Brain microvascular endothelial cell (primary cell): ENCODE measurements at regions not wholly inside any gene's neighbourhood (a gene's known extent, or its start where the extent isn't known, plus 50 kb on each side); places are given as distances from the start of the nearest gene placed in this dataset.

Experiments used
- DNase-seq: peaks from one replicate; pipeline ENCODE4 v3.0.0-alpha.2; 2020
- H3K27ac ChIP-seq: fragments of 250-450 bp; sonication (Bioruptor Pico); 2 replicates; pipeline ENCODE4 v1.5.1; 2020; ENCODE audit warnings: mild to moderate bottlenecking, moderate library complexity
- H3K27me3 ChIP-seq: fragments of 250-450 bp; sonication (Bioruptor Pico); replicated peaks from 2 replicates; pipeline ENCODE4 v1.5.1; 2020; ENCODE audit warnings: mild to moderate bottlenecking
- H3K36me3 ChIP-seq: fragments of 250-450 bp; sonication (Bioruptor Pico); replicated peaks from 2 replicates; pipeline ENCODE4 v1.5.1; 2020; ENCODE audit warnings: mild to moderate bottlenecking
- H3K4me3 ChIP-seq: 2 replicates; pipeline ENCODE4 v1.5.1; 2011; ENCODE audit warnings: low read depth, mild to moderate bottlenecking, control low read depth, low read length, moderate library complexity
- CTCF ChIP-seq: IDR thresholded peaks from 2 replicates; pipeline ENCODE4 v1.5.1; 2011; ENCODE audit warnings: low read depth, mild to moderate bottlenecking, moderate library complexity, low read length, control low read depth, inconsistent platforms; ENCODE audit errors: missing control alignments
- in situ Hi-C: cut with HindIII; loops from 2 replicates; pipeline ENCODE4 v1.10.0; 2017; ENCODE audit warnings: low sequenced_read_pairs, low pct_ligation_motif_present

GRCh38 chr6:12508553-12508952 lies 208.0 kb upstream of the PHACTR1 start:
- H3K27ac ChIP-seq, result no peak overlapping the region
- no peak for TF ChIP-seq CTCF
- no peaks in the 10 kb centered on the region for H3K27me3 ChIP-seq
- no peaks in the 10 kb centered on the region for H3K36me3 ChIP-seq
- DNase-seq, result no peak
- H3K4me3 ChIP-seq, result no peak overlapping the region
- in situ Hi-C loops, result no loop called here

GRCh38 chr6:12509060-12509459 lies 207.5 kb upstream of the PHACTR1 start:
- Histone ChIP-seq H3K27me3 (no peaks in the 10 kb centered on the region), H3K36me3 (no peaks in the 10 kb centered on the region), H3K4me3 (no peak overlapping the region), H3K27ac (no peak overlapping the region)
- DNase-seq, result no peak
- no peak for TF ChIP-seq CTCF
- in situ Hi-C loops, result no loop called here

GRCh38 chr6:12516070-12516469 lies 200.5 kb upstream of the PHACTR1 start:
- Histone ChIP-seq H3K36me3 (no peaks in the 10 kb centered on the region), H3K27me3 (no peaks in the 10 kb centered on the region), H3K4me3 (no peak overlapping the region), H3K27ac (no peak overlapping the region)
- no peak for DNase-seq
- in situ Hi-C loops, result no loop called here
- TF ChIP-seq CTCF, result no peak

- H3K27me3 ChIP-seq, result no peaks in the 10 kb centered on the region
- in situ Hi-C loops, result no loop called here
- H3K4me3 ChIP-seq, result no peak overlapping the region
- H3K27ac ChIP-seq, result no peak overlapping the region
- no peaks in the 10 kb centered on the region for H3K36me3 ChIP-seq
- no peak for TF ChIP-seq CTCF
- peak; percentile 75 for DNase-seq
Observed at GRCh38 chr6:12522347-12522746, 194.2 kb upstream of the PHACTR1 start.

GRCh38 chr6:12523726-12524125 lies 192.8 kb upstream of the PHACTR1 start:
- TF ChIP-seq CTCF, result no peak
- Histone ChIP-seq H3K27ac (no peak overlapping the region), H3K36me3 (no peaks in the 10 kb centered on the region), H3K27me3 (no peaks in the 10 kb centered on the region), H3K4me3 (no peak overlapping the region)
- in situ Hi-C loops, result no loop called here
- no peak for DNase-seq

- DNase-seq, result no peak
- no peaks in the 10 kb centered on the region for H3K27me3 ChIP-seq
- no peaks in the 10 kb centered on the region for H3K36me3 ChIP-seq
- no peak for TF ChIP-seq CTCF
- H3K4me3 ChIP-seq, result no peak overlapping the region
- no peak overlapping the region for H3K27ac ChIP-seq
- in situ Hi-C loops, result no loop called here
Observed at GRCh38 chr6:12525276-12525675, 191.3 kb upstream of the PHACTR1 start.
